Endothelial cell (in vitro differentiated cells): ENCODE measurements at regions not wholly inside any gene's neighbourhood (a gene's known extent, or its start where the extent isn't known, plus 50 kb on each side); places are given as distances from the start of the nearest gene placed in this dataset.
"Not testable (repeated sequence)": the region's sequence is repeated elsewhere in the genome, so short reads cannot be mapped to it uniquely, and the experiment has no call there.

Experiments used
- DNase-seq: peaks from one replicate; pipeline ENCODE4 v3.0.0; 2021; ENCODE audit warnings: low spot score
- H3K27ac Mint-ChIP-seq: one replicate; pipeline ENCODE4 v1.8.0; 2021; ENCODE audit warnings: mixed read lengths, inconsistent platforms; ENCODE audit not compliant: unreplicated experiment
- H3K27me3 Mint-ChIP-seq: one replicate; pipeline ENCODE4 v1.8.0; 2021; ENCODE audit warnings: mild to moderate bottlenecking, moderate library complexity, mixed read lengths, inconsistent platforms; ENCODE audit not compliant: unreplicated experiment
- H3K36me3 Mint-ChIP-seq: one replicate; pipeline ENCODE4 v1.8.0; 2021; ENCODE audit warnings: mild to moderate bottlenecking, low read depth, mixed read lengths, inconsistent platforms; ENCODE audit not compliant: unreplicated experiment
- H3K4me1 Mint-ChIP-seq: one replicate; pipeline ENCODE4 v1.8.0; 2021; ENCODE audit warnings: mild to moderate bottlenecking, mixed read lengths, inconsistent platforms; ENCODE audit not compliant: unreplicated experiment
- H3K4me3 Mint-ChIP-seq: one replicate; pipeline ENCODE4 v1.8.0; 2021; ENCODE audit warnings: mild to moderate bottlenecking, mixed read lengths, inconsistent platforms; ENCODE audit not compliant: unreplicated experiment
- H3K9me3 Mint-ChIP-seq: one replicate; pipeline ENCODE4 v1.8.0; 2021; ENCODE audit warnings: mixed read lengths, inconsistent platforms; ENCODE audit not compliant: unreplicated experiment
- CTCF ChIP-seq: fragments of 200-600 bp; sonication (generic); IDR thresholded peaks from one replicate; pipeline ENCODE4 v1.5.0; 2021; ENCODE audit warnings: antibody characterized with exemption; ENCODE audit not compliant: unreplicated experiment

- DNase-seq = no peak
- H3K27me3 Mint-ChIP-seq = peaks cover 3% of the 10 kb centered on the region
- no peak for TF ChIP-seq CTCF
- H3K9me3 Mint-ChIP-seq = no peaks in the 10 kb centered on the region
- no peak overlapping the region for H3K4me3 Mint-ChIP-seq
- H3K36me3 Mint-ChIP-seq = peaks cover 4% of the 10 kb centered on the region
- no peak overlapping the region for H3K27ac Mint-ChIP-seq
- no peaks in the 10 kb centered on the region for H3K4me1 Mint-ChIP-seq
These were observed 213.3 kb downstream of the ACKR3 start for GRCh38 chr2:236782938-236783337.

- H3K4me3 Mint-ChIP-seq = no peak overlapping the region
- H3K9me3 Mint-ChIP-seq = no peaks in the 10 kb centered on the region
- no peak for TF ChIP-seq CTCF
- no peak for DNase-seq
- peaks cover 3% of the 10 kb centered on the region for H3K27me3 Mint-ChIP-seq
- peaks cover 4% of the 10 kb centered on the region for H3K36me3 Mint-ChIP-seq
- no peak overlapping the region for H3K27ac Mint-ChIP-seq
- H3K4me1 Mint-ChIP-seq = no peaks in the 10 kb centered on the region
These were observed 213.9 kb downstream of the ACKR3 start for GRCh38 chr2:236783417-236784020.

GRCh38 chr2:236785611-236786057, 216.0 kb downstream of the ACKR3 start:
- DNase-seq = no peak
- Mint-ChIP-seq H3K27ac (no peak overlapping the region), H3K4me3 (no peak overlapping the region)

GRCh38 chr2:236786751-236787150, 217.1 kb downstream of the ACKR3 start:
- Mint-ChIP-seq H3K4me1 (no peaks in the 10 kb centered on the region), H3K27me3 (no peaks in the 10 kb centered on the region), H3K4me3 (no peak overlapping the region), H3K36me3 (peaks cover 4% of the 10 kb centered on the region), H3K9me3 (no peaks in the 10 kb centered on the region), H3K27ac (no peak overlapping the region)
- no peak for DNase-seq
- TF ChIP-seq CTCF = no peak

More at GRCh38 chr2:236785611-236786057, 216.0 kb downstream of the ACKR3 start:
- TF ChIP-seq CTCF = no peak
- Mint-ChIP-seq H3K36me3 (peaks cover 4% of the 10 kb centered on the region), H3K4me1 (no peaks in the 10 kb centered on the region), H3K27me3 (peaks cover 3% of the 10 kb centered on the region), H3K9me3 (no peaks in the 10 kb centered on the region)

- H3K36me3 Mint-ChIP-seq, H3K9me3 Mint-ChIP-seq: not testable (repeated sequence)
These were observed 217.8 kb downstream of the ACKR3 start for GRCh38 chr2:236787376-236787775.

More at GRCh38 chr2:236787376-236787775, 217.8 kb downstream of the ACKR3 start:
- DNase-seq, H3K27me3 Mint-ChIP-seq, H3K4me3 Mint-ChIP-seq, H3K4me1 Mint-ChIP-seq, H3K27ac Mint-ChIP-seq: not testable (repeated sequence)
